Inflammatory macrophage treated with lipopolysaccharide for 4 hours (primary cell): ENCODE measurements at regions not wholly inside any gene's neighbourhood (a gene's known extent, or its start where the extent isn't known, plus 50 kb on each side); places are given as distances from the start of the nearest gene placed in this dataset.
"Not testable (repeated sequence)": the region's sequence is repeated elsewhere in the genome, so short reads cannot be mapped to it uniquely, and the experiment has no call there.

Experiments
- DNase-seq: peaks from one replicate; pipeline ENCODE4 v3.0.0-alpha.2; 2020

- no peak for DNase-seq
These were observed 1190.4 kb downstream of the TECRL start for GRCh38 chr4:63218856-63219255.

GRCh38 chr4:63214076-63214475 is 1195.2 kb downstream of the TECRL start:
- no peak for DNase-seq

GRCh38 chr4:63211776-63212479 is 1197.3 kb downstream of the TECRL start:
- no peak for DNase-seq

GRCh38 chr4:63211375-63211774 is 1197.9 kb downstream of the TECRL start:
- no peak for DNase-seq

- DNase-seq, result not testable (repeated sequence)
These were observed 1216.2 kb downstream of the TECRL start for GRCh38 chr4:63193029-63193428.

- DNase-seq, result no peak
These were observed 1237.9 kb downstream of the TECRL start for GRCh38 chr4:63171341-63171740.

- no peak for DNase-seq
These were observed 1238.3 kb downstream of the TECRL start for GRCh38 chr4:63170923-63171322.

GRCh38 chr4:63169836-63170235 is 1239.4 kb downstream of the TECRL start:
- DNase-seq, result no peak

- no peak for DNase-seq
These were observed 1253.7 kb downstream of the TECRL start for GRCh38 chr4:63155561-63155960.

GRCh38 chr4:63123441-63123840 is 1285.8 kb downstream of the TECRL start:
- no peak for DNase-seq

- DNase-seq, result no peak
These were observed 1286.3 kb downstream of the TECRL start for GRCh38 chr4:63122955-63123354.

GRCh38 chr4:63106600-63106999 is 1302.7 kb downstream of the TECRL start:
- no peak for DNase-seq

- no peak for DNase-seq
These were observed 1303.4 kb downstream of the TECRL start for GRCh38 chr4:63105839-63106238.

GRCh38 chr4:63090641-63091040 is 1318.6 kb downstream of the TECRL start:
- no peak for DNase-seq

GRCh38 chr4:63085091-63085490 is 1324.2 kb downstream of the TECRL start:
- DNase-seq, result no peak

GRCh38 chr4:63080934-63081333 is 1328.3 kb downstream of the TECRL start:
- DNase-seq, result no peak

- DNase-seq, result no peak
These were observed 1345.5 kb downstream of the TECRL start for GRCh38 chr4:63063760-63064159.

GRCh38 chr4:63062891-63063290 is 1346.4 kb downstream of the TECRL start:
- DNase-seq, result not testable (repeated sequence)

- DNase-seq, result no peak
These were observed 1359.5 kb downstream of the TECRL start for GRCh38 chr4:63049726-63050125.

GRCh38 chr4:63049278-63049677 is 1360.0 kb downstream of the TECRL start:
- DNase-seq, result no peak

GRCh38 chr4:63036159-63036866 is 1372.9 kb downstream of the TECRL start:
- DNase-seq, result no peak

GRCh38 chr4:63029380-63029779 is 1379.9 kb downstream of the TECRL start:
- DNase-seq, result no peak

GRCh38 chr4:63020661-63021060 is 1388.6 kb downstream of the TECRL start:
- DNase-seq, result no peak

GRCh38 chr4:63017300-63017699 is 1392.0 kb downstream of the TECRL start:
- no peak for DNase-seq

- DNase-seq, result no peak
These were observed 1438.4 kb downstream of the TECRL start for GRCh38 chr4:62970846-62971245.
